NCI-H2227 (cell line): ENCODE measurements at regions not wholly inside any gene's neighbourhood (a gene's known extent, or its start where the extent isn't known, plus 50 kb on each side); places are given as distances from the start of the nearest gene placed in this dataset.
"Not testable (repeated sequence)": the region's sequence is repeated elsewhere in the genome, so short reads cannot be mapped to it uniquely, and the experiment has no call there.

Source experiments
- DNase-seq: peaks from one replicate; lab custom pipeline; 2025; ENCODE audit not compliant: unreplicated experiment; lab: John Stamatoyannopoulos, UW

- not testable (repeated sequence) for DNase-seq
Observed at GRCh38 chr16:13336907-13337881, 435.8 kb downstream of the SHISA9 start.

- no peak for DNase-seq
Observed at GRCh38 chr16:13338044-13338443, 436.6 kb downstream of the SHISA9 start.

- no peak for DNase-seq
Observed at GRCh38 chr16:13342675-13343074, 441.3 kb downstream of the SHISA9 start.

- DNase-seq = no peak
Observed at GRCh38 chr16:13344001-13344400, 442.6 kb downstream of the SHISA9 start.

- DNase-seq = no peak
Observed at GRCh38 chr16:13348416-13348815, 447.0 kb downstream of the SHISA9 start.

GRCh38 chr16:13350000-13350399 is 448.6 kb downstream of the SHISA9 start:
- no peak for DNase-seq

GRCh38 chr16:13351181-13351580 is 449.8 kb downstream of the SHISA9 start:
- no peak for DNase-seq

- no peak for DNase-seq
Observed at GRCh38 chr16:13351601-13352217, 450.3 kb downstream of the SHISA9 start.

- DNase-seq = not testable (repeated sequence)
Observed at GRCh38 chr16:13352796-13353195, 451.4 kb downstream of the SHISA9 start.

- DNase-seq = not testable (repeated sequence)
Observed at GRCh38 chr16:13357842-13358241, 456.4 kb downstream of the SHISA9 start.

- DNase-seq = no peak
Observed at GRCh38 chr16:13359835-13360234, 458.4 kb downstream of the SHISA9 start.

- DNase-seq = no peak
Observed at GRCh38 chr16:13372421-13372820, 471.0 kb downstream of the SHISA9 start.

- DNase-seq = no peak
Observed at GRCh38 chr16:13376174-13376573, 474.8 kb downstream of the SHISA9 start.

- DNase-seq = no peak
Observed at GRCh38 chr16:13377143-13377542, 475.7 kb downstream of the SHISA9 start.

GRCh38 chr16:13378151-13378550 is 476.8 kb downstream of the SHISA9 start:
- DNase-seq = no peak

- DNase-seq = no peak
Observed at GRCh38 chr16:13379266-13379665, 477.9 kb downstream of the SHISA9 start.

- DNase-seq = not testable (repeated sequence)
Observed at GRCh38 chr16:13385156-13386040, 484.0 kb downstream of the SHISA9 start.

GRCh38 chr16:13390093-13390985 is 488.9 kb downstream of the SHISA9 start:
- DNase-seq = no peak

GRCh38 chr16:13390986-13391305 is 489.5 kb downstream of the SHISA9 start:
- no peak for DNase-seq

- no peak for DNase-seq
Observed at GRCh38 chr16:13391337-13391736, 489.9 kb downstream of the SHISA9 start.
